HG03520 (cell line): ENCODE measurements at regions not wholly inside any gene's neighbourhood (a gene's known extent, or its start where the extent isn't known, plus 50 kb on each side); places are given as distances from the start of the nearest gene placed in this dataset.

Source experiments
- ATAC-seq: cut with Tn5 transposase; IDR thresholded peaks from one replicate; pipeline ENCODE4 v1.9.1; 2021; ENCODE audit warnings: mild to moderate bottlenecking, moderate library complexity; ENCODE audit not compliant: unreplicated experiment

GRCh38 chr14:97878206-97878605, 1081.0 kb downstream of the VRK1 start:
- ATAC-seq: no peak

GRCh38 chr14:97878727-97879126, 1081.5 kb downstream of the VRK1 start:
- no peak for ATAC-seq

GRCh38 chr14:97887690-97888089, 1090.5 kb downstream of the VRK1 start:
- no peak for ATAC-seq

- ATAC-seq: no peak
Measured at GRCh38 chr14:97888331-97888730, 1091.1 kb downstream of the VRK1 start.

- ATAC-seq: no peak
Measured at GRCh38 chr14:97891515-97891914, 1094.3 kb downstream of the VRK1 start.

GRCh38 chr14:97894552-97894951, 1097.4 kb downstream of the VRK1 start:
- no peak for ATAC-seq

- ATAC-seq: no peak
Measured at GRCh38 chr14:97900196-97900854, 1103.1 kb downstream of the VRK1 start.

GRCh38 chr14:97902630-97903029, 1105.4 kb downstream of the VRK1 start:
- no peak for ATAC-seq

- ATAC-seq: no peak
Measured at GRCh38 chr14:97903821-97904220, 1106.6 kb downstream of the VRK1 start.

- ATAC-seq: no peak
Measured at GRCh38 chr14:97912217-97912616, 1115.0 kb downstream of the VRK1 start.

GRCh38 chr14:97916100-97916499, 1118.9 kb downstream of the VRK1 start:
- no peak for ATAC-seq

- ATAC-seq: no peak
Measured at GRCh38 chr14:97916669-97917568, 1119.7 kb downstream of the VRK1 start.

- no peak for ATAC-seq
Measured at GRCh38 chr14:97920201-97920600, 1123.0 kb downstream of the VRK1 start.

- no peak for ATAC-seq
Measured at GRCh38 chr14:97921296-97921695, 1124.1 kb downstream of the VRK1 start.

GRCh38 chr14:97924922-97925613, 1127.9 kb downstream of the VRK1 start:
- no peak for ATAC-seq

GRCh38 chr14:97930166-97930565, 1133.0 kb downstream of the VRK1 start:
- ATAC-seq: no peak

- ATAC-seq: no peak
Measured at GRCh38 chr14:97931273-97931672, 1134.1 kb downstream of the VRK1 start.

GRCh38 chr14:97942921-97943320, 1145.7 kb downstream of the VRK1 start:
- ATAC-seq: no peak

GRCh38 chr14:97943619-97944018, 1146.4 kb downstream of the VRK1 start:
- ATAC-seq: no peak

GRCh38 chr14:97944380-97944779, 1147.2 kb downstream of the VRK1 start:
- ATAC-seq: no peak

- no peak for ATAC-seq
Measured at GRCh38 chr14:97945631-97946030, 1148.4 kb downstream of the VRK1 start.

- ATAC-seq: no peak
Measured at GRCh38 chr14:97946240-97946639, 1149.1 kb downstream of the VRK1 start.
